Uterus (tissue), 3 donors: ENCODE measurements at regions not wholly inside any gene's neighbourhood (a gene's known extent, or its start where the extent isn't known, plus 50 kb on each side); places are given as distances from the start of the nearest gene placed in this dataset.

ENCODE experiments used
- DNase-seq, 2 donors: peaks; one replicate each; pipeline ENCODE4 v3.0.0-alpha.2; 2019 to 2020
- H3K27ac ChIP-seq, 2 donors: fragments of 200-600 bp; sonication (generic); 1 replicate in 1 of 2; 2 replicates in 1 of 2; pipeline ENCODE4 v1.5.1; 2016 to 2018
- H3K27me3 ChIP-seq, 2 donors: fragments of 200-600 bp; sonication (generic); one replicate each; pipeline ENCODE4 v1.5.1; 2018 to 2019; ENCODE audit warnings: control low read depth in 1 of 2
- H3K36me3 ChIP-seq, 2 donors: fragments of 200-600 bp; sonication (generic); one replicate each; pipeline ENCODE4 v1.5.1; 2019; ENCODE audit warnings: control low read depth in 1 of 2
- H3K4me1 ChIP-seq, 2 donors: fragments of 200-600 bp; sonication (generic); one replicate each; pipeline ENCODE4 v1.5.1; 2018 to 2019; ENCODE audit warnings: control low read depth in 1 of 2
- H3K4me3 ChIP-seq, 2 donors: fragments of 200-600 bp; sonication (generic); 1 replicate in 1 of 2; 2 replicates in 1 of 2; pipeline ENCODE4 v1.5.1; 2018 to 2019; ENCODE audit warnings: mild to moderate bottlenecking in 1 of 2
- H3K9me3 ChIP-seq, 2 donors: fragments of 200-600 bp; sonication (generic); one replicate each; pipeline ENCODE4 v1.5.1; 2019; ENCODE audit warnings: control low read depth in 1 of 2
- POLR2A ChIP-seq, 2 donors: fragments of 450-650 bp; IDR thresholded peaks; one replicate each; pipeline ENCODE4 v1.6.1; 2016; ENCODE audit warnings: antibody characterized with exemption in 2 of 2, mild to moderate bottlenecking in 1 of 2, moderate library complexity in 1 of 2
- intact Hi-C: fragments of 100-400 bp; cut with DNase I; formaldehyde crosslinking; loops from one replicate; pipeline ENCODE4 v1.15.1; 2023; ENCODE audit warnings: low total_unique reads
- TF ChIP-seq, protein P1 (sequence below), 4 experiments: fragments of 200-600 bp in 2 of 4; fragments of 450-650 bp in 2 of 4; sonication (generic) in 2 of 4; IDR thresholded peaks; one replicate each; pipeline ENCODE4 v1.5.1; 2016 to 2019; ENCODE audit warnings: antibody characterized with exemption in 4 of 4, mild to moderate bottlenecking in 2 of 4, moderate library complexity in 1 of 4
- donor health status: DM: yes; HTN: yes; CAD: no.

DNA sequence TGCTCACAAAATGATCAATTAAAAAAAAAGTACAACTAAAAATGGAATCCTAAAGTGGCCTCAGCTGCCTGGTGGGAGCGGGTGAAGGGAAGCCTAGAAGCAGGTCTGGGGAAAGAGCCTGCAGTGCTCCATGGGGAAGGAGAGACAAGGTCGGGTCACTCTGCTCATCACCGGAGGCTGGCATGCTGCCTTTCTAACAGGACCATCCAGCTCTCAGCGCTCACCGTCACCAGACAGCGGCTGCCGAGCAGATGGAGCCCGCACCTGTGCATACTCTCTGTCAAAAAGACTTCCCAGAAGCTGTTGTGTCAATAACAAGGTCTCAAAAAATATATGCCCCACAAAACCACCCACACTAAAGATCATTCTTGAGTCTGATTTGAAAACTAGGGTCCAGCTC, 112.8 kb downstream of the BAMBI start:
- Histone ChIP-seq H3K27ac (no peak overlapping the region), H3K36me3 (no peaks in the 10 kb centered on the region), H3K4me1 (no peaks in the 10 kb centered on the region), H3K27me3 (no peaks in the 10 kb centered on the region), H3K9me3 (no peaks in the 10 kb centered on the region), H3K4me3 (no peak overlapping the region)
- no peak for DNase-seq
- TF ChIP-seq, protein P1, sequence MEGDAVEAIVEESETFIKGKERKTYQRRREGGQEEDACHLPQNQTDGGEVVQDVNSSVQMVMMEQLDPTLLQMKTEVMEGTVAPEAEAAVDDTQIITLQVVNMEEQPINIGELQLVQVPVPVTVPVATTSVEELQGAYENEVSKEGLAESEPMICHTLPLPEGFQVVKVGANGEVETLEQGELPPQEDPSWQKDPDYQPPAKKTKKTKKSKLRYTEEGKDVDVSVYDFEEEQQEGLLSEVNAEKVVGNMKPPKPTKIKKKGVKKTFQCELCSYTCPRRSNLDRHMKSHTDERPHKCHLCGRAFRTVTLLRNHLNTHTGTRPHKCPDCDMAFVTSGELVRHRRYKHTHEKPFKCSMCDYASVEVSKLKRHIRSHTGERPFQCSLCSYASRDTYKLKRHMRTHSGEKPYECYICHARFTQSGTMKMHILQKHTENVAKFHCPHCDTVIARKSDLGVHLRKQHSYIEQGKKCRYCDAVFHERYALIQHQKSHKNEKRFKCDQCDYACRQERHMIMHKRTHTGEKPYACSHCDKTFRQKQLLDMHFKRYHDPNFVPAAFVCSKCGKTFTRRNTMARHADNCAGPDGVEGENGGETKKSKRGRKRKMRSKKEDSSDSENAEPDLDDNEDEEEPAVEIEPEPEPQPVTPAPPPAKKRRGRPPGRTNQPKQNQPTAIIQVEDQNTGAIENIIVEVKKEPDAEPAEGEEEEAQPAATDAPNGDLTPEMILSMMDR (IDR thresholded peaks at IDR 0.05) = no peak
- TF ChIP-seq POLR2A (IDR thresholded peaks at IDR 0.05) = no peak
- intact Hi-C loops = no loop called here

DNA sequence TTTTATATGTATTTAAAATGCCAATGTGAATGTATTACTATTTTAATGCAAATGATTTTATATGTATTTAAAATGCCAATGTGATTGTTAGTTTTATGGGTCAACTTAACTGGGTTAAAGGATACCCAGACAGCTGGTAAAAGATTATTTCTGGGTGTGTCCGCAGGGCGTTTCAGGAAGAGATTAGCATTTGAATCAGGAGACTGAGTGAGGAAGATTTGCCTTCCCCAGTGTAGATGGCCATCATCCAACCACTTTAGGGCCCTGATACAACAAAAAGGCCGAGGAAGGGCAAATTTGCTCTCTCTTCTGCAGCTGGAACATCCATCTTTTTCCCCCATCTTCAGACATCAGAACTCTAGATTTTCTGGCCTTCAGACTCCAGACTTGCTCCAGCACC, 116.2 kb downstream of the BAMBI start:
- TF ChIP-seq, protein P1 (IDR thresholded peaks at IDR 0.05) = no peak
- TF ChIP-seq POLR2A (IDR thresholded peaks at IDR 0.05) = no peak
- intact Hi-C loops = no loop called here
- Histone ChIP-seq H3K27ac (no peak overlapping the region), H3K36me3 (no peaks in the 10 kb centered on the region), H3K27me3 (no peaks in the 10 kb centered on the region), H3K4me3 (no peak overlapping the region), H3K4me1 (no peaks in the 10 kb centered on the region), H3K9me3 (no peaks in the 10 kb centered on the region)
- no peak for DNase-seq

DNA sequence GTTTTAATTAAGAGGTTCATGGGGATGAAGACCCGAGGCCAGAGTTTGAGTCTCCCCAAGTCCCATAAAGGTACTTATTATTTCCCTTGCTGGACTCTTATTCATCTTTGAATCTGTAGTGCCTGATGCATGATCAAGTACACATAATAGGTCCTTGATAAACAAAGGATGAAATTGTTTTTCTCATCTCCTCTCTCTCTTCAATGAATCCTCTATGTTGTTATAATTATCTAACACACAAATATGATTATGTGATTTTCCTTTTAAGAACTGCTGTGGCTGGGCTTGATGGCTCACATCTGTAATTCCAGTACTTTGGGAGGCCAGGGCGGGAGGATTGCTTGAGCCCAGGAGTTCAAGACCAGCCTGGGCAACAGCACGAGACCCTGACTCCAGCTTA, 117.7 kb downstream of the BAMBI start:
- H3K36me3 ChIP-seq = no peaks in the 10 kb centered on the region
- no peaks in the 10 kb centered on the region for H3K27me3 ChIP-seq
- no peaks in the 10 kb centered on the region for H3K9me3 ChIP-seq
- TF ChIP-seq, protein P1 (IDR thresholded peaks at IDR 0.05) = no peak
- no peak for TF ChIP-seq POLR2A (IDR thresholded peaks at IDR 0.05)
- intact Hi-C loops = no loop called here
- H3K4me3 ChIP-seq = no peak overlapping the region
- H3K27ac ChIP-seq = no peak overlapping the region
- DNase-seq = no peak
- no peaks in the 10 kb centered on the region for H3K4me1 ChIP-seq

DNA sequence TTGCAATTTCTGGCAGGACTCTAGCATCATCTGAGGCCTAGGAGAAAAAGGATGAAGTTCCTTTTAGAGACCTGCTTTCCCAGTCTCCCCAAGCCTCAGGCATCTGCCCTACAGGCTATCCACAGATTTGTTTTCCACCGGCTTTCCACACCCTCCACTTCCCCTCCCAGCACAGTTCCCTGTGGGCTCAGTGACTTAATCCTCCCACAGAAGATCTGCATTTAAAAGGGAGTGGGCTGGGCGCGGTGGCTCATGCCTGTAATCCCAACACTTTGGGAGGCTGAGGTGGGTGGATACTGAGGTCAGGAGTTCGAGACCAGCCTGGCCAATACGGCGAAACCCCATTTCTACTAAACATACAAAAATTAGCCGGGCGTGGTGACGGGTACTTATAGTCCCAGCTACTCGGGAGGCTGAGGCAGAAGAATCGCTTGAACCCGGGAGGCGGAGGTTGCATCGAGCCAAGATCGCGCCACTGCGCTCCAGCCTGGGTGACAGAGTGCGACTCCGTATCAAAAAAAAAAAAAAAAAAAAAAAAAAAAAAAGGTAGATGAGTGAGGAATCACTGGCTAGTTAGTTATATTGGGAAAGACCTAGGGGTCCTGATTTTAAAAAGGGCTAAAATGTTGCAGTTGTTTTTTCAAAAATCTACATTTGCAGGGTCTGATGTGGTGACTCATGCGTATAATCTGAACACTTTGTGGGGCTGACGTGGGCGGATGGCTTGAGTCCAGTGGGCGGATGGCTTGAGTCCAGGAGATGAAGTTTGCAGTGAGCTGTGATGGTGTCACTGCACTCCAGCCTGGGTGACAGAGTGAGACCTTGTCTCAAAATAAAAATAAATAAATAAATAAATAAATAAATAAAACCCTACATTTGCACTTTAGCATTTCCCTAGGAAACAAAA, 119.5 kb downstream of the BAMBI start:
- intact Hi-C loops = no loop called here
- DNase-seq = peak; percentile 76 to 88
- Histone ChIP-seq H3K4me3 (no peak overlapping the region), H3K36me3 (no peaks in the 10 kb centered on the region), H3K4me1 (no peaks in the 10 kb centered on the region), H3K27me3 (no peaks in the 10 kb centered on the region), H3K9me3 (no peaks in the 10 kb centered on the region), H3K27ac (no peak overlapping the region)
- TF ChIP-seq, protein P1 (IDR thresholded peaks at IDR 0.05) = no peak
- no peak for TF ChIP-seq POLR2A (IDR thresholded peaks at IDR 0.05)

DNA sequence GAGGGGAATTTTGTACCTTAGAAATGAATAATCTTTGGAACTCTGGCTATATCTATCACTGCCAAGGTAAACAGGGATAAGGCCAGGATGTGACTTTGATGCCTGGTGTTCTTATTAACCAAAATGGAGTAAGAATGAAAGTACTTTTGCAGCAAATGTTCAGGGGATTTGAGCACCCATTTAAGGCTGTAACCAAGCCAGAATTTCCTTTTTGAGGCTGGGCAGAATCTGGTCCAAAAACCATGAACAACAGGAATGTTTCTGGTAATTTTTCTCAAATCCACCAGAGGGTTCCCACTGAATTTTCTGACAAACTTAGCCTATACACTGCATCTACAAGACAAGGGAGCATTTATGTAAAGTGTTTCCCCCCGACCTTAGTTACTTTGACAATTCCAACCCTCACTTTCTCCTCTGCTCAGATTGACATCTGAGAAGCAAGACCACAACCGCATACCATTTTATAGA, 120.6 kb downstream of the BAMBI start:
- no peak for DNase-seq
- Histone ChIP-seq H3K4me3 (no peak overlapping the region), H3K27ac (no peak overlapping the region), H3K4me1 (no peaks in the 10 kb centered on the region), H3K36me3 (no peaks in the 10 kb centered on the region), H3K27me3 (no peaks in the 10 kb centered on the region), H3K9me3 (no peaks in the 10 kb centered on the region)
- intact Hi-C loops = no loop called here
- TF ChIP-seq, protein P1 (IDR thresholded peaks at IDR 0.05) = peak in 1 of 4 experiments; percentile 6
- TF ChIP-seq POLR2A (IDR thresholded peaks at IDR 0.05) = no peak
